ENCODE measurements at regions not wholly inside any gene's neighbourhood (a gene's known extent, or its start where the extent isn't known, plus 50 kb on each side); places are given as distances from the start of the nearest gene placed in this dataset.

DNA sequence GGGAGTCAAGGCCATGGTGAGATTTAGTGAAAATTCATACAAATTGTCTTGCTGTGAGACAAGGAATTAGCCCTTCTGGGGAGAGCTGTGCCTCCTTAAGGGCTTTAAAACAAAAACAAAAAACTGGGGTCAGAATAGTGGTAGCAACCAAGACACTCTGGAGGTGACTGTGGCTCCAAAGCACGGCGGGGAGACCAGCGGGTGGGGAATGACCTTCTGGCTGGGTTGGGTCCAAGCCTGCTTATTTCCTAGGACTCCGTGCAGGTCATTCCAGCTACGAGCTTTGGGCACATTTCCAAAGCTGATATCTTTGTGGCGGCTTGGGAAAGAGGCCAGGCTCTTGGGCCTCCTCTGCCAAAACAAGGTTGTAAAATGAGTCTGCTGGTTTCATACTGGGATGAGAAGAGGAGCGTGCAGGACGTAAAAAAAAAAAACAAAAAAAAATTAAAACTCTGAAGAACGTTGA, 348.3 kb downstream of the UQCRFS1 start:
- H3K9me3 Mint-ChIP-seq = peaks cover 8% of the 10 kb centered on the region
- H3K4me3 Mint-ChIP-seq = no peak overlapping the region
- no peak overlapping the region for H3K27ac Mint-ChIP-seq
- DNase-seq (ENCODE audit: low spot score) (no peak), ATAC-seq (no peak)
- peaks cover 3% of the 10 kb centered on the region; the same call in 1 of the 2 replicates for H3K36me3 Mint-ChIP-seq
- POLR2A ChIA-PET = no interaction called here
- TF ChIP-seq GTF2I (CRISPR knock-in tag; conservative IDR thresholded peaks at IDR 0.05) (no peak), ZNF416 (CRISPR knock-in tag; IDR thresholded peaks at IDR 0.05) (no peak), ZNF121 (CRISPR knock-in tag; IDR thresholded peaks at IDR 0.05) (no peak)
- peaks cover 2% of the 10 kb centered on the region; the same call in 1 of the 2 replicates for H3K27me3 Mint-ChIP-seq (ENCODE audit: low read depth)
- H3K4me1 Mint-ChIP-seq = peaks cover 7% of the 10 kb centered on the region
- CTCF ChIA-PET = interaction anchor here (1.0 to 1.1 kb wide), 2 partner anchors 14 to 128 kb away, joined by 3 to 5 read pairs; no protein-coding TSS in a partner anchor

DNA sequence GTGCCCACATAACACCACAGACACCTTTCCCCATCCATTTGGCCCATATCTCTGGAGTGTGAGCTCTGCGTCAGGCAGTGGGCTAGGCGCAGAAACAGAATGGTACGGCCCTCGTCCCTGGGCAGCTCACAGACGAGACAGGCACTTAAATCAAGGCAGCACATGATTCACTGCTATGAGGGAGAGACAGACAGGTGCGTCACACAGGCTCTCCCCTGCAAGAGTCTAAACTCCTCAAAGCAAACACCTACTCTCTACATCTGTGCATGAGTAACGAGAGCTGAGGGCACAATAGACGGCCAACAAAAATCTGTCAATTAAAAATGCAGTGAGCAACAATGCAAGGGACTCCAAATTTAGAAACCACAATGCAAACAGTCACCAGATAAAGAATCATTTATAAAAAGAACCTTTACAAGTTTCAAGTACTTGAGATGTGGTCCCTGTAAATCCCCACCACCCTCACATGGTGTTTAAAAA, 348.9 kb downstream of the UQCRFS1 start:
- TF ChIP-seq JUN (CRISPR knock-in tag; IDR thresholded peaks at IDR 0.05) (no peak), NR1H2 (CRISPR knock-in tag; IDR thresholded peaks at IDR 0.05) (no peak), ZNF317 (CRISPR knock-in tag; IDR thresholded peaks at IDR 0.05; ENCODE audit: borderline replicate concordance, low read depth) (no peak), ELF4 (CRISPR knock-in tag; IDR thresholded peaks at IDR 0.05; ENCODE audit: low read depth) (no peak), MYBL2 (CRISPR knock-in tag; IDR thresholded peaks at IDR 0.05) (no peak), TP53 (CRISPR knock-in tag; IDR thresholded peaks at IDR 0.05) (no peak), JAZF1 (CRISPR knock-in tag; IDR thresholded peaks at IDR 0.05) (no peak), SOX15 (CRISPR knock-in tag; IDR thresholded peaks at IDR 0.05) (no peak), CREB1 (CRISPR knock-in tag; IDR thresholded peaks at IDR 0.05) (no peak), NR2C2 (CRISPR knock-in tag; IDR thresholded peaks at IDR 0.05) (no peak)
- TF ChIP-seq, protein P1, sequence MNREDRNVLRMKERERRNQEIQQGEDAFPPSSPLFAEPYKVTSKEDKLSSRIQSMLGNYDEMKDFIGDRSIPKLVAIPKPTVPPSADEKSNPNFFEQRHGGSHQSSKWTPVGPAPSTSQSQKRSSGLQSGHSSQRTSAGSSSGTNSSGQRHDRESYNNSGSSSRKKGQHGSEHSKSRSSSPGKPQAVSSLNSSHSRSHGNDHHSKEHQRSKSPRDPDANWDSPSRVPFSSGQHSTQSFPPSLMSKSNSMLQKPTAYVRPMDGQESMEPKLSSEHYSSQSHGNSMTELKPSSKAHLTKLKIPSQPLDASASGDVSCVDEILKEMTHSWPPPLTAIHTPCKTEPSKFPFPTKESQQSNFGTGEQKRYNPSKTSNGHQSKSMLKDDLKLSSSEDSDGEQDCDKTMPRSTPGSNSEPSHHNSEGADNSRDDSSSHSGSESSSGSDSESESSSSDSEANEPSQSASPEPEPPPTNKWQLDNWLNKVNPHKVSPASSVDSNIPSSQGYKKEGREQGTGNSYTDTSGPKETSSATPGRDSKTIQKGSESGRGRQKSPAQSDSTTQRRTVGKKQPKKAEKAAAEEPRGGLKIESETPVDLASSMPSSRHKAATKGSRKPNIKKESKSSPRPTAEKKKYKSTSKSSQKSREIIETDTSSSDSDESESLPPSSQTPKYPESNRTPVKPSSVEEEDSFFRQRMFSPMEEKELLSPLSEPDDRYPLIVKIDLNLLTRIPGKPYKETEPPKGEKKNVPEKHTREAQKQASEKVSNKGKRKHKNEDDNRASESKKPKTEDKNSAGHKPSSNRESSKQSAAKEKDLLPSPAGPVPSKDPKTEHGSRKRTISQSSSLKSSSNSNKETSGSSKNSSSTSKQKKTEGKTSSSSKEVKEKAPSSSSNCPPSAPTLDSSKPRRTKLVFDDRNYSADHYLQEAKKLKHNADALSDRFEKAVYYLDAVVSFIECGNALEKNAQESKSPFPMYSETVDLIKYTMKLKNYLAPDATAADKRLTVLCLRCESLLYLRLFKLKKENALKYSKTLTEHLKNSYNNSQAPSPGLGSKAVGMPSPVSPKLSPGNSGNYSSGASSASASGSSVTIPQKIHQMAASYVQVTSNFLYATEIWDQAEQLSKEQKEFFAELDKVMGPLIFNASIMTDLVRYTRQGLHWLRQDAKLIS (CRISPR knock-in tag; IDR thresholded peaks at IDR 0.05; ENCODE audit: borderline replicate concordance) = no peak
- TF ChIP-seq, protein P2, sequence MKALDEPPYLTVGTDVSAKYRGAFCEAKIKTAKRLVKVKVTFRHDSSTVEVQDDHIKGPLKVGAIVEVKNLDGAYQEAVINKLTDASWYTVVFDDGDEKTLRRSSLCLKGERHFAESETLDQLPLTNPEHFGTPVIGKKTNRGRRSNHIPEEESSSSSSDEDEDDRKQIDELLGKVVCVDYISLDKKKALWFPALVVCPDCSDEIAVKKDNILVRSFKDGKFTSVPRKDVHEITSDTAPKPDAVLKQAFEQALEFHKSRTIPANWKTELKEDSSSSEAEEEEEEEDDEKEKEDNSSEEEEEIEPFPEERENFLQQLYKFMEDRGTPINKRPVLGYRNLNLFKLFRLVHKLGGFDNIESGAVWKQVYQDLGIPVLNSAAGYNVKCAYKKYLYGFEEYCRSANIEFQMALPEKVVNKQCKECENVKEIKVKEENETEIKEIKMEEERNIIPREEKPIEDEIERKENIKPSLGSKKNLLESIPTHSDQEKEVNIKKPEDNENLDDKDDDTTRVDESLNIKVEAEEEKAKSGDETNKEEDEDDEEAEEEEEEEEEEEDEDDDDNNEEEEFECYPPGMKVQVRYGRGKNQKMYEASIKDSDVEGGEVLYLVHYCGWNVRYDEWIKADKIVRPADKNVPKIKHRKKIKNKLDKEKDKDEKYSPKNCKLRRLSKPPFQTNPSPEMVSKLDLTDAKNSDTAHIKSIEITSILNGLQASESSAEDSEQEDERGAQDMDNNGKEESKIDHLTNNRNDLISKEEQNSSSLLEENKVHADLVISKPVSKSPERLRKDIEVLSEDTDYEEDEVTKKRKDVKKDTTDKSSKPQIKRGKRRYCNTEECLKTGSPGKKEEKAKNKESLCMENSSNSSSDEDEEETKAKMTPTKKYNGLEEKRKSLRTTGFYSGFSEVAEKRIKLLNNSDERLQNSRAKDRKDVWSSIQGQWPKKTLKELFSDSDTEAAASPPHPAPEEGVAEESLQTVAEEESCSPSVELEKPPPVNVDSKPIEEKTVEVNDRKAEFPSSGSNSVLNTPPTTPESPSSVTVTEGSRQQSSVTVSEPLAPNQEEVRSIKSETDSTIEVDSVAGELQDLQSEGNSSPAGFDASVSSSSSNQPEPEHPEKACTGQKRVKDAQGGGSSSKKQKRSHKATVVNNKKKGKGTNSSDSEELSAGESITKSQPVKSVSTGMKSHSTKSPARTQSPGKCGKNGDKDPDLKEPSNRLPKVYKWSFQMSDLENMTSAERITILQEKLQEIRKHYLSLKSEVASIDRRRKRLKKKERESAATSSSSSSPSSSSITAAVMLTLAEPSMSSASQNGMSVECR (CRISPR knock-in tag; IDR thresholded peaks at IDR 0.05; ENCODE audit: borderline replicate concordance) = no peak
- TF ChIP-seq, protein P3, sequence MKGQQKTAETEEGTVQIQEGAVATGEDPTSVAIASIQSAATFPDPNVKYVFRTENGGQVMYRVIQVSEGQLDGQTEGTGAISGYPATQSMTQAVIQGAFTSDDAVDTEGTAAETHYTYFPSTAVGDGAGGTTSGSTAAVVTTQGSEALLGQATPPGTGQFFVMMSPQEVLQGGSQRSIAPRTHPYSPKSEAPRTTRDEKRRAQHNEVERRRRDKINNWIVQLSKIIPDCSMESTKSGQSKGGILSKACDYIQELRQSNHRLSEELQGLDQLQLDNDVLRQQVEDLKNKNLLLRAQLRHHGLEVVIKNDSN (CRISPR knock-in tag; IDR thresholded peaks at IDR 0.05) = no peak
- TF ChIP-seq, protein P4, sequence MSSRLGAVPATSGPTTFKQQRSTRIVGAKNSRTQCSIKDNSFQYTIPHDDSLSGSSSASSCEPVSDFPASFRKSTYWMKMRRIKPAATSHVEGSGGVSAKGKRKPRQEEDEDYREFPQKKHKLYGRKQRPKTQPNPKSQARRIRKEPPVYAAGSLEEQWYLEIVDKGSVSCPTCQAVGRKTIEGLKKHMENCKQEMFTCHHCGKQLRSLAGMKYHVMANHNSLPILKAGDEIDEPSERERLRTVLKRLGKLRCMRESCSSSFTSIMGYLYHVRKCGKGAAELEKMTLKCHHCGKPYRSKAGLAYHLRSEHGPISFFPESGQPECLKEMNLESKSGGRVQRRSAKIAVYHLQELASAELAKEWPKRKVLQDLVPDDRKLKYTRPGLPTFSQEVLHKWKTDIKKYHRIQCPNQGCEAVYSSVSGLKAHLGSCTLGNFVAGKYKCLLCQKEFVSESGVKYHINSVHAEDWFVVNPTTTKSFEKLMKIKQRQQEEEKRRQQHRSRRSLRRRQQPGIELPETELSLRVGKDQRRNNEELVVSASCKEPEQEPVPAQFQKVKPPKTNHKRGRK (CRISPR knock-in tag; IDR thresholded peaks at IDR 0.05; ENCODE audit: borderline replicate concordance) = no peak
- TF ChIP-seq, protein P5, sequence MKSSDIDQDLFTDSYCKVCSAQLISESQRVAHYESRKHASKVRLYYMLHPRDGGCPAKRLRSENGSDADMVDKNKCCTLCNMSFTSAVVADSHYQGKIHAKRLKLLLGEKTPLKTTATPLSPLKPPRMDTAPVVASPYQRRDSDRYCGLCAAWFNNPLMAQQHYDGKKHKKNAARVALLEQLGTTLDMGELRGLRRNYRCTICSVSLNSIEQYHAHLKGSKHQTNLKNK (CRISPR knock-in tag; IDR thresholded peaks at IDR 0.05) = no peak
- no peak overlapping the region for H3K4me3 Mint-ChIP-seq
- peaks cover 3% of the 10 kb centered on the region; the same call in 1 of the 2 replicates for H3K27me3 Mint-ChIP-seq (ENCODE audit: low read depth)
- ATAC-seq = no peak
- H3K9me3 Mint-ChIP-seq = peaks cover 8% of the 10 kb centered on the region
- no peak for DNase-seq (ENCODE audit: low spot score)
- H3K36me3 Mint-ChIP-seq = peaks cover 3% of the 10 kb centered on the region; the same call in 1 of the 2 replicates
- POLR2A ChIA-PET = no interaction called here
- H3K4me1 Mint-ChIP-seq = peaks cover 6% of the 10 kb centered on the region
- no peak overlapping the region for H3K27ac Mint-ChIP-seq
- CTCF ChIA-PET = interaction anchor here (0.8 to 1.1 kb wide), 3 partner anchors 15 to 137 kb away, joined by 3 to 5 read pairs (median 3); no protein-coding TSS in a partner anchor

Measured in WTC11 (cell line).